H1 (cell line): ENCODE measurements at regions not wholly inside any gene's neighbourhood (a gene's known extent, or its start where the extent isn't known, plus 50 kb on each side); places are given as distances from the start of the nearest gene placed in this dataset.

ENCODE experiments used
- ATF3 ChIP-seq: IDR thresholded peaks from 2 replicates; pipeline ENCODE4 v1.6.1; 2011; ENCODE audit warnings: low read depth, mild to moderate bottlenecking, low read length; ENCODE audit not compliant: insufficient read depth
- CTBP2 ChIP-seq: IDR thresholded peaks from 2 replicates; pipeline ENCODE4 v1.7.0; 2011; ENCODE audit warnings: borderline replicate concordance, mild to moderate bottlenecking, moderate library complexity, mixed read lengths, low read length; ENCODE audit not compliant: insufficient read depth, insufficient read length
- E2F6 ChIP-seq: IDR thresholded peaks from 2 replicates; pipeline ENCODE4 v1.6.1; 2012; ENCODE audit warnings: inconsistent platforms
- MAFK ChIP-seq: IDR thresholded peaks from 2 replicates; pipeline ENCODE4 v1.6.1; 2012; ENCODE audit warnings: low read depth, mild to moderate bottlenecking, improper control_type of control experiment, low read length
- RAD21 ChIP-seq, 2 experiments: IDR thresholded peaks in 1 of 2; conservative IDR thresholded peaks in 1 of 2; 2 replicates each; pipeline ENCODE4 v1.6.1; 2011; ENCODE audit warnings: low read depth in 2 of 2, low read length in 2 of 2, improper control_type of control experiment in 1 of 2, inconsistent platforms in 1 of 2, mild to moderate bottlenecking in 1 of 2, moderate library complexity in 1 of 2
- TCF12 ChIP-seq: IDR thresholded peaks from 2 replicates; pipeline ENCODE4 v1.6.1; 2011; ENCODE audit warnings: low read depth, mild to moderate bottlenecking, low read length
- TF ChIP-seq, protein P1 (sequence below): fragments of 300-600 bp; sonication (generic); IDR thresholded peaks from 2 replicates; pipeline ENCODE4 v1.7.1; 2012; ENCODE audit warnings: low read length, moderate library complexity, mild to moderate bottlenecking, inconsistent platforms; ENCODE audit not compliant: insufficient replicate concordance

DNA sequence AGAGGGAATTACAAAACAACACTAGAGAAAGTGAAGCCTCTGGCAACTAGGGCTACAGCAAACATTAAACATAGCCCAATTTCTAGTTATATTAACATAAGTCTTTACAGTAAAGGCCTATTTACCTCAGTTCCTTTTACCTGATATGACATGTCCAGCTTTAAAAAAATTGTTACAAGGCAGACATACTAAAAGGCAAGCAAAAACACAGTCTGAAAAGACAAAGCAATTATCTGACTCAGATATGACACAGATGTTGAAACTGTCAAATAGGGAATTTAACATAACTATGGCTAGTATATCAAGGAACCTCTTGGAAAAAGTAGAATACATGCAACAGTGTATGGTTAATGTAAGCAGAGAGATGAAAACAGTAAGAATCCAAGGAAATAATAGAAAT, 238.6 kb downstream of the RAP2B start (continued):
- TF ChIP-seq, protein P1, sequence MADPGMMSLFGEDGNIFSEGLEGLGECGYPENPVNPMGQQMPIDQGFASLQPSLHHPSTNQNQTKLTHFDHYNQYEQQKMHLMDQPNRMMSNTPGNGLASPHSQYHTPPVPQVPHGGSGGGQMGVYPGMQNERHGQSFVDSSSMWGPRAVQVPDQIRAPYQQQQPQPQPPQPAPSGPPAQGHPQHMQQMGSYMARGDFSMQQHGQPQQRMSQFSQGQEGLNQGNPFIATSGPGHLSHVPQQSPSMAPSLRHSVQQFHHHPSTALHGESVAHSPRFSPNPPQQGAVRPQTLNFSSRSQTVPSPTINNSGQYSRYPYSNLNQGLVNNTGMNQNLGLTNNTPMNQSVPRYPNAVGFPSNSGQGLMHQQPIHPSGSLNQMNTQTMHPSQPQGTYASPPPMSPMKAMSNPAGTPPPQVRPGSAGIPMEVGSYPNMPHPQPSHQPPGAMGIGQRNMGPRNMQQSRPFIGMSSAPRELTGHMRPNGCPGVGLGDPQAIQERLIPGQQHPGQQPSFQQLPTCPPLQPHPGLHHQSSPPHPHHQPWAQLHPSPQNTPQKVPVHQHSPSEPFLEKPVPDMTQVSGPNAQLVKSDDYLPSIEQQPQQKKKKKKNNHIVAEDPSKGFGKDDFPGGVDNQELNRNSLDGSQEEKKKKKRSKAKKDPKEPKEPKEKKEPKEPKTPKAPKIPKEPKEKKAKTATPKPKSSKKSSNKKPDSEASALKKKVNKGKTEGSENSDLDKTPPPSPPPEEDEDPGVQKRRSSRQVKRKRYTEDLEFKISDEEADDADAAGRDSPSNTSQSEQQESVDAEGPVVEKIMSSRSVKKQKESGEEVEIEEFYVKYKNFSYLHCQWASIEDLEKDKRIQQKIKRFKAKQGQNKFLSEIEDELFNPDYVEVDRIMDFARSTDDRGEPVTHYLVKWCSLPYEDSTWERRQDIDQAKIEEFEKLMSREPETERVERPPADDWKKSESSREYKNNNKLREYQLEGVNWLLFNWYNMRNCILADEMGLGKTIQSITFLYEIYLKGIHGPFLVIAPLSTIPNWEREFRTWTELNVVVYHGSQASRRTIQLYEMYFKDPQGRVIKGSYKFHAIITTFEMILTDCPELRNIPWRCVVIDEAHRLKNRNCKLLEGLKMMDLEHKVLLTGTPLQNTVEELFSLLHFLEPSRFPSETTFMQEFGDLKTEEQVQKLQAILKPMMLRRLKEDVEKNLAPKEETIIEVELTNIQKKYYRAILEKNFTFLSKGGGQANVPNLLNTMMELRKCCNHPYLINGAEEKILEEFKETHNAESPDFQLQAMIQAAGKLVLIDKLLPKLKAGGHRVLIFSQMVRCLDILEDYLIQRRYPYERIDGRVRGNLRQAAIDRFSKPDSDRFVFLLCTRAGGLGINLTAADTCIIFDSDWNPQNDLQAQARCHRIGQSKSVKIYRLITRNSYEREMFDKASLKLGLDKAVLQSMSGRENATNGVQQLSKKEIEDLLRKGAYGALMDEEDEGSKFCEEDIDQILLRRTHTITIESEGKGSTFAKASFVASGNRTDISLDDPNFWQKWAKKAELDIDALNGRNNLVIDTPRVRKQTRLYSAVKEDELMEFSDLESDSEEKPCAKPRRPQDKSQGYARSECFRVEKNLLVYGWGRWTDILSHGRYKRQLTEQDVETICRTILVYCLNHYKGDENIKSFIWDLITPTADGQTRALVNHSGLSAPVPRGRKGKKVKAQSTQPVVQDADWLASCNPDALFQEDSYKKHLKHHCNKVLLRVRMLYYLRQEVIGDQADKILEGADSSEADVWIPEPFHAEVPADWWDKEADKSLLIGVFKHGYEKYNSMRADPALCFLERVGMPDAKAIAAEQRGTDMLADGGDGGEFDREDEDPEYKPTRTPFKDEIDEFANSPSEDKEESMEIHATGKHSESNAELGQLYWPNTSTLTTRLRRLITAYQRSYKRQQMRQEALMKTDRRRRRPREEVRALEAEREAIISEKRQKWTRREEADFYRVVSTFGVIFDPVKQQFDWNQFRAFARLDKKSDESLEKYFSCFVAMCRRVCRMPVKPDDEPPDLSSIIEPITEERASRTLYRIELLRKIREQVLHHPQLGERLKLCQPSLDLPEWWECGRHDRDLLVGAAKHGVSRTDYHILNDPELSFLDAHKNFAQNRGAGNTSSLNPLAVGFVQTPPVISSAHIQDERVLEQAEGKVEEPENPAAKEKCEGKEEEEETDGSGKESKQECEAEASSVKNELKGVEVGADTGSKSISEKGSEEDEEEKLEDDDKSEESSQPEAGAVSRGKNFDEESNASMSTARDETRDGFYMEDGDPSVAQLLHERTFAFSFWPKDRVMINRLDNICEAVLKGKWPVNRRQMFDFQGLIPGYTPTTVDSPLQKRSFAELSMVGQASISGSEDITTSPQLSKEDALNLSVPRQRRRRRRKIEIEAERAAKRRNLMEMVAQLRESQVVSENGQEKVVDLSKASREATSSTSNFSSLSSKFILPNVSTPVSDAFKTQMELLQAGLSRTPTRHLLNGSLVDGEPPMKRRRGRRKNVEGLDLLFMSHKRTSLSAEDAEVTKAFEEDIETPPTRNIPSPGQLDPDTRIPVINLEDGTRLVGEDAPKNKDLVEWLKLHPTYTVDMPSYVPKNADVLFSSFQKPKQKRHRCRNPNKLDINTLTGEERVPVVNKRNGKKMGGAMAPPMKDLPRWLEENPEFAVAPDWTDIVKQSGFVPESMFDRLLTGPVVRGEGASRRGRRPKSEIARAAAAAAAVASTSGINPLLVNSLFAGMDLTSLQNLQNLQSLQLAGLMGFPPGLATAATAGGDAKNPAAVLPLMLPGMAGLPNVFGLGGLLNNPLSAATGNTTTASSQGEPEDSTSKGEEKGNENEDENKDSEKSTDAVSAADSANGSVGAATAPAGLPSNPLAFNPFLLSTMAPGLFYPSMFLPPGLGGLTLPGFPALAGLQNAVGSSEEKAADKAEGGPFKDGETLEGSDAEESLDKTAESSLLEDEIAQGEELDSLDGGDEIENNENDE, result no peak
- TF ChIP-seq MAFK (no peak), ATF3 (no peak), CTBP2 (no peak), RAD21 (IDR thresholded peaks at IDR 0.05 in 1 of 2, conservative IDR thresholded peaks at IDR 0.05 in 1 of 2; ENCODE audit: low read depth in 2 of 2, low read length in 2 of 2) (no peak), TCF12 (no peak), E2F6 (no peak)
